ENCODE measurements at regions not wholly inside any gene's neighbourhood (a gene's known extent, or its start where the extent isn't known, plus 50 kb on each side); places are given as distances from the start of the nearest gene placed in this dataset.

DNA sequence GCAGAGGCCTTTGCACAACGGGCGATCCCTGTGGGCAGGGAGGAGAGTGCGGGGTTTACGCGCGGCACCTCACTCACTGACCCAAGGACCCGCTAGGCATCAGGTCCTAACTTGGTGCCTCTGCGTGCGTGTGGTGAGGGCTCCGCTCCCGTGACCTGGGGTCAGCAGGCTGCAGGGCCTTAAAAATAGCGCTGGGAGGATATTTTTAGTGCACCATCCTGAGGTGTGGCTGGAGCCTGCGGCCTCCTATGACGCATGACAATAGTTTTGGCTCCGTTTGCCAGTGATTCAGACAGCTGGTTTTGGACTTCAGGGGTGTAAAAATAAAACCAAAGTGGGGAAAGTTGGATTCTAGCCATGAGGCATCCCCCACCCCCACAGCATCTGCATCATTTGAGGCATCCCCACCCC is 139.0 kb downstream of the FAM43A start:
- DNase-seq: no peak
- no peak overlapping the region for H3K27ac ChIP-seq (ENCODE audit: low read length)
- H3K4me3 Mint-ChIP-seq: no peak overlapping the region
- no peaks in the 10 kb centered on the region for H3K36me3 ChIP-seq (ENCODE audit: control insufficient read depth, insufficient read depth, low read length)
- no peaks in the 10 kb centered on the region for H3K27me3 ChIP-seq (ENCODE audit: control insufficient read depth, insufficient read depth, low read length)
- no peaks in the 10 kb centered on the region for H3K4me1 Mint-ChIP-seq
- H3K4me1 ChIP-seq (ENCODE audit: control insufficient read depth, insufficient read depth, low read length): no peaks in the 10 kb centered on the region
- H3K27ac Mint-ChIP-seq: no peak overlapping the region
- H3K9me3 Mint-ChIP-seq: no peaks in the 10 kb centered on the region
- intact Hi-C loops (cut with micrococcal nuclease): no loop called here
- H3K27me3 Mint-ChIP-seq (ENCODE audit: low read depth in 2 of 2): peaks cover 2 to 8% of the 10 kb centered on the region in 2 donors
- TF ChIP-seq, protein P1, sequence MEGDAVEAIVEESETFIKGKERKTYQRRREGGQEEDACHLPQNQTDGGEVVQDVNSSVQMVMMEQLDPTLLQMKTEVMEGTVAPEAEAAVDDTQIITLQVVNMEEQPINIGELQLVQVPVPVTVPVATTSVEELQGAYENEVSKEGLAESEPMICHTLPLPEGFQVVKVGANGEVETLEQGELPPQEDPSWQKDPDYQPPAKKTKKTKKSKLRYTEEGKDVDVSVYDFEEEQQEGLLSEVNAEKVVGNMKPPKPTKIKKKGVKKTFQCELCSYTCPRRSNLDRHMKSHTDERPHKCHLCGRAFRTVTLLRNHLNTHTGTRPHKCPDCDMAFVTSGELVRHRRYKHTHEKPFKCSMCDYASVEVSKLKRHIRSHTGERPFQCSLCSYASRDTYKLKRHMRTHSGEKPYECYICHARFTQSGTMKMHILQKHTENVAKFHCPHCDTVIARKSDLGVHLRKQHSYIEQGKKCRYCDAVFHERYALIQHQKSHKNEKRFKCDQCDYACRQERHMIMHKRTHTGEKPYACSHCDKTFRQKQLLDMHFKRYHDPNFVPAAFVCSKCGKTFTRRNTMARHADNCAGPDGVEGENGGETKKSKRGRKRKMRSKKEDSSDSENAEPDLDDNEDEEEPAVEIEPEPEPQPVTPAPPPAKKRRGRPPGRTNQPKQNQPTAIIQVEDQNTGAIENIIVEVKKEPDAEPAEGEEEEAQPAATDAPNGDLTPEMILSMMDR (IDR thresholded peaks at IDR 0.05): no peak
- H3K9me3 ChIP-seq (ENCODE audit: control insufficient read depth, insufficient read depth, low read length): no peaks in the 10 kb centered on the region
- peak in 1 of 3 donors; percentile 22 for ATAC-seq
- no peaks in the 10 kb centered on the region for H3K36me3 Mint-ChIP-seq
- no peak overlapping the region for H3K4me3 ChIP-seq (ENCODE audit: low read length)
- 86% methylated on average over 15 of the region's 15 CpGs for WGBS (ENCODE audit: insufficient coverage)

- intact Hi-C loops (cut with micrococcal nuclease): no loop called here
- 92% methylated on average over 6 of the region's 6 CpGs for WGBS (ENCODE audit: insufficient coverage)
Observed at GRCh38 chr3:194826594-194826993, 140.9 kb downstream of the FAM43A start.

DNA sequence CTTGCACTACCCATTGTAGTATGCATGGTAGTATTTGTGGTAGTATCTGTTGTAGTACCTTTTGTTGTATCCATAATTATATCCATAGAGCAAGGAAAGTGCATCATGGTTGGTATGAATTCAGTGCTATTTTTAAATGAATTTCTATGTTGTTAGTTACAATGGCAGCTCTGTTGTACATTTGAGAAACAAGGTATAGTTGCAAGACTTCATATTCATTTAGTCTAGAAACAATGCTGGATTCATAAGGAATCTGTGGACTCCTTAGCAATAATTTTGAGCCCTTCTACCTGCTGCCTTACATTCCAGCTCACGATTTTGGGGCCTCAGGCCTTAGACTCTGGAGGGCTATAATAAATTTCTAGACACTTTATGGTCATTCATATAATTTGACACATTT is 141.8 kb downstream of the FAM43A start:
- TF ChIP-seq, protein P1 (IDR thresholded peaks at IDR 0.05): no peak
- Mint-ChIP-seq H3K36me3 (no peaks in the 10 kb centered on the region), H3K4me1 (peaks cover 6 to 11% of the 10 kb centered on the region in 2 donors), H3K27ac (no peak overlapping the region), H3K9me3 (no peaks in the 10 kb centered on the region), H3K27me3 (ENCODE audit: low read depth in 2 of 2) (peaks cover 2 to 8% of the 10 kb centered on the region in 2 donors), H3K4me3 (no peak overlapping the region)
- Histone ChIP-seq H3K4me1 (ENCODE audit: control insufficient read depth, insufficient read depth, low read length) (no peaks in the 10 kb centered on the region), H3K27ac (ENCODE audit: low read length) (no peak overlapping the region), H3K9me3 (ENCODE audit: control insufficient read depth, insufficient read depth, low read length) (no peaks in the 10 kb centered on the region), H3K36me3 (ENCODE audit: control insufficient read depth, insufficient read depth, low read length) (no peaks in the 10 kb centered on the region), H3K27me3 (ENCODE audit: control insufficient read depth, insufficient read depth, low read length) (no peaks in the 10 kb centered on the region), H3K4me3 (ENCODE audit: low read length) (no peak overlapping the region)
- intact Hi-C loops (cut with micrococcal nuclease): no loop called here
- 71% methylated on average over 1 of the region's 1 CpG for WGBS (ENCODE audit: insufficient coverage)
- DNase-seq (no peak), ATAC-seq (no peak)

More at GRCh38 chr3:194826594-194826993, 140.9 kb downstream of the FAM43A start:
- no peak overlapping the region for H3K4me3 Mint-ChIP-seq
- DNase-seq (no peak), ATAC-seq (no peak)
- no peaks in the 10 kb centered on the region for H3K36me3 ChIP-seq (ENCODE audit: control insufficient read depth, insufficient read depth, low read length)
- no peaks in the 10 kb centered on the region for H3K36me3 Mint-ChIP-seq
- H3K27me3 Mint-ChIP-seq (ENCODE audit: low read depth in 2 of 2): peaks cover 2 to 8% of the 10 kb centered on the region in 2 donors
- H3K4me1 ChIP-seq (ENCODE audit: control insufficient read depth, insufficient read depth, low read length): no peaks in the 10 kb centered on the region
- no peak overlapping the region for H3K4me3 ChIP-seq (ENCODE audit: low read length)
- H3K27ac ChIP-seq (ENCODE audit: low read length): no peak overlapping the region
- H3K9me3 Mint-ChIP-seq: no peaks in the 10 kb centered on the region
- H3K4me1 Mint-ChIP-seq: peaks cover 4 to 9% of the 10 kb centered on the region in 2 donors
- TF ChIP-seq, protein P1 (IDR thresholded peaks at IDR 0.05): no peak
- H3K9me3 ChIP-seq (ENCODE audit: control insufficient read depth, insufficient read depth, low read length): no peaks in the 10 kb centered on the region
- no peak overlapping the region for H3K27ac Mint-ChIP-seq
- no peaks in the 10 kb centered on the region for H3K27me3 ChIP-seq (ENCODE audit: control insufficient read depth, insufficient read depth, low read length)

- Histone ChIP-seq H3K9me3 (ENCODE audit: control insufficient read depth, insufficient read depth, low read length) (no peaks in the 10 kb centered on the region), H3K27me3 (ENCODE audit: control insufficient read depth, insufficient read depth, low read length) (no peaks in the 10 kb centered on the region), H3K27ac (ENCODE audit: low read length) (no peak overlapping the region), H3K4me1 (ENCODE audit: control insufficient read depth, insufficient read depth, low read length) (no peaks in the 10 kb centered on the region), H3K36me3 (ENCODE audit: control insufficient read depth, insufficient read depth, low read length) (no peaks in the 10 kb centered on the region), H3K4me3 (ENCODE audit: low read length) (no peak overlapping the region)
- Mint-ChIP-seq H3K36me3 (no peaks in the 10 kb centered on the region), H3K27ac (no peak overlapping the region), H3K27me3 (ENCODE audit: low read depth in 2 of 2) (peaks cover 2 to 8% of the 10 kb centered on the region in 2 donors), H3K4me3 (no peak overlapping the region), H3K9me3 (no peaks in the 10 kb centered on the region), H3K4me1 (peaks cover 6 to 11% of the 10 kb centered on the region in 2 donors)
- intact Hi-C loops (cut with micrococcal nuclease): no loop called here
- TF ChIP-seq, protein P1 (IDR thresholded peaks at IDR 0.05): no peak
- DNase-seq (no peak), ATAC-seq (no peak)
- WGBS (ENCODE audit: insufficient coverage): 86% methylated on average over 6 of the region's 6 CpGs
Observed at GRCh38 chr3:194828116-194828515, 142.4 kb downstream of the FAM43A start.
